ENCODE measurements at regions not wholly inside any gene's neighbourhood (a gene's known extent, or its start where the extent isn't known, plus 50 kb on each side); places are given as distances from the start of the nearest gene placed in this dataset.
A peak's percentile ranks its signal among the peaks of the same experiment; 100 is the strongest.

- Histone ChIP-seq H3K36me3 (ENCODE audit: control insufficient read depth, insufficient read depth, low read length) (no peaks in the 10 kb centered on the region), H3K4me1 (ENCODE audit: control insufficient read depth, insufficient read depth, low read length) (no peaks in the 10 kb centered on the region), H3K4me3 (ENCODE audit: low read depth, low read length) (no peak overlapping the region), H3K27me3 (ENCODE audit: control insufficient read depth, insufficient read depth, low read length) (no peaks in the 10 kb centered on the region), H3K9me3 (ENCODE audit: control insufficient read depth, insufficient read depth, low read length) (peaks cover 1% of the 10 kb centered on the region), H3K27ac (ENCODE audit: low read depth, low read length) (no peak overlapping the region)
- 71% methylated on average over 1 of the region's 2 CpGs for WGBS (ENCODE audit: insufficient coverage)
- DNase-seq (ENCODE audit: low read depth in 4 of 6, low spot score in 6 of 6): no peak
These were observed 638.9 kb downstream of the SMARCA1 start for GRCh38 chrX:128884430-128884829.

- H3K27ac ChIP-seq (ENCODE audit: low read depth, low read length): no peak overlapping the region
- no peaks in the 10 kb centered on the region for H3K36me3 ChIP-seq (ENCODE audit: control insufficient read depth, insufficient read depth, low read length)
- H3K9me3 ChIP-seq (ENCODE audit: control insufficient read depth, insufficient read depth, low read length): peaks cover 1% of the 10 kb centered on the region
- no peaks in the 10 kb centered on the region for H3K27me3 ChIP-seq (ENCODE audit: control insufficient read depth, insufficient read depth, low read length)
- DNase-seq (ENCODE audit: low read depth in 4 of 6, low spot score in 6 of 6): no peak
- H3K4me3 ChIP-seq (ENCODE audit: low read depth, low read length): no peak overlapping the region
- H3K4me1 ChIP-seq (ENCODE audit: control insufficient read depth, insufficient read depth, low read length): no peaks in the 10 kb centered on the region
- no CpG with 5 or more reads among the region's 3 CpGs for WGBS (ENCODE audit: insufficient coverage)
These were observed 639.6 kb downstream of the SMARCA1 start for GRCh38 chrX:128883650-128884049.

GRCh38 chrX:128870361-128870760 is 652.9 kb downstream of the SMARCA1 start:
- Histone ChIP-seq H3K9me3 (ENCODE audit: control insufficient read depth, insufficient read depth, low read length) (no peaks in the 10 kb centered on the region), H3K4me3 (ENCODE audit: low read depth, low read length) (no peak overlapping the region), H3K4me1 (ENCODE audit: control insufficient read depth, insufficient read depth, low read length) (no peaks in the 10 kb centered on the region), H3K36me3 (ENCODE audit: control insufficient read depth, insufficient read depth, low read length) (no peaks in the 10 kb centered on the region), H3K27ac (ENCODE audit: low read depth, low read length) (no peak overlapping the region), H3K27me3 (ENCODE audit: control insufficient read depth, insufficient read depth, low read length) (no peaks in the 10 kb centered on the region)
- no peak for DNase-seq (ENCODE audit: low read depth in 4 of 6, low spot score in 6 of 6)

- Histone ChIP-seq H3K9me3 (ENCODE audit: control insufficient read depth, insufficient read depth, low read length) (no peaks in the 10 kb centered on the region), H3K36me3 (ENCODE audit: control insufficient read depth, insufficient read depth, low read length) (no peaks in the 10 kb centered on the region), H3K27me3 (ENCODE audit: control insufficient read depth, insufficient read depth, low read length) (no peaks in the 10 kb centered on the region), H3K27ac (ENCODE audit: low read depth, low read length) (no peak overlapping the region), H3K4me1 (ENCODE audit: control insufficient read depth, insufficient read depth, low read length) (no peaks in the 10 kb centered on the region), H3K4me3 (ENCODE audit: low read depth, low read length) (no peak overlapping the region)
- DNase-seq (ENCODE audit: low read depth in 4 of 6, low spot score in 6 of 6): peak in 1 of 6 donors; percentile 5
- WGBS (ENCODE audit: insufficient coverage): no CpG with 5 or more reads among the region's 2 CpGs
These were observed 660.7 kb downstream of the SMARCA1 start for GRCh38 chrX:128862557-128862956.

GRCh38 chrX:128848374-128848773 is 674.9 kb downstream of the SMARCA1 start:
- WGBS (ENCODE audit: insufficient coverage): 43% methylated on average over 1 of the region's 3 CpGs
- Histone ChIP-seq H3K27ac (ENCODE audit: low read depth, low read length) (no peak overlapping the region), H3K4me1 (ENCODE audit: control insufficient read depth, insufficient read depth, low read length) (no peaks in the 10 kb centered on the region), H3K9me3 (ENCODE audit: control insufficient read depth, insufficient read depth, low read length) (no peaks in the 10 kb centered on the region), H3K4me3 (ENCODE audit: low read depth, low read length) (no peak overlapping the region), H3K36me3 (ENCODE audit: control insufficient read depth, insufficient read depth, low read length) (no peaks in the 10 kb centered on the region), H3K27me3 (ENCODE audit: control insufficient read depth, insufficient read depth, low read length) (no peaks in the 10 kb centered on the region)
- DNase-seq (ENCODE audit: low read depth in 4 of 6, low spot score in 6 of 6): peak in 1 of 6 donors; percentile 10

GRCh38 chrX:128846385-128846784 is 676.9 kb downstream of the SMARCA1 start:
- Histone ChIP-seq H3K4me1 (ENCODE audit: control insufficient read depth, insufficient read depth, low read length) (no peaks in the 10 kb centered on the region), H3K36me3 (ENCODE audit: control insufficient read depth, insufficient read depth, low read length) (no peaks in the 10 kb centered on the region), H3K9me3 (ENCODE audit: control insufficient read depth, insufficient read depth, low read length) (no peaks in the 10 kb centered on the region), H3K27ac (ENCODE audit: low read depth, low read length) (no peak overlapping the region), H3K27me3 (ENCODE audit: control insufficient read depth, insufficient read depth, low read length) (no peaks in the 10 kb centered on the region), H3K4me3 (ENCODE audit: low read depth, low read length) (no peak overlapping the region)
- DNase-seq (ENCODE audit: low read depth in 4 of 6, low spot score in 6 of 6): no peak
- WGBS (ENCODE audit: insufficient coverage): no CpG with 5 or more reads among the region's 3 CpGs

GRCh38 chrX:128818690-128819089 is 704.6 kb downstream of the SMARCA1 start:
- no CpG with 5 or more reads among the region's 5 CpGs for WGBS (ENCODE audit: insufficient coverage)

GRCh38 chrX:128816919-128817318 is 706.4 kb downstream of the SMARCA1 start:
- Histone ChIP-seq H3K4me1 (ENCODE audit: control insufficient read depth, insufficient read depth, low read length) (no peaks in the 10 kb centered on the region), H3K27me3 (ENCODE audit: control insufficient read depth, insufficient read depth, low read length) (no peaks in the 10 kb centered on the region), H3K27ac (ENCODE audit: low read depth, low read length) (no peak overlapping the region), H3K9me3 (ENCODE audit: control insufficient read depth, insufficient read depth, low read length) (no peaks in the 10 kb centered on the region), H3K36me3 (ENCODE audit: control insufficient read depth, insufficient read depth, low read length) (no peaks in the 10 kb centered on the region), H3K4me3 (ENCODE audit: low read depth, low read length) (no peak overlapping the region)
- no peak for DNase-seq (ENCODE audit: low read depth in 4 of 6, low spot score in 6 of 6)
- WGBS (ENCODE audit: insufficient coverage): no CpG with 5 or more reads among the region's 3 CpGs

More at GRCh38 chrX:128818690-128819089, 704.6 kb downstream of the SMARCA1 start:
- Histone ChIP-seq H3K4me1 (ENCODE audit: control insufficient read depth, insufficient read depth, low read length) (no peaks in the 10 kb centered on the region), H3K9me3 (ENCODE audit: control insufficient read depth, insufficient read depth, low read length) (no peaks in the 10 kb centered on the region), H3K36me3 (ENCODE audit: control insufficient read depth, insufficient read depth, low read length) (no peaks in the 10 kb centered on the region), H3K27ac (ENCODE audit: low read depth, low read length) (no peak overlapping the region), H3K27me3 (ENCODE audit: control insufficient read depth, insufficient read depth, low read length) (no peaks in the 10 kb centered on the region), H3K4me3 (ENCODE audit: low read depth, low read length) (no peak overlapping the region)
- DNase-seq (ENCODE audit: low read depth in 4 of 6, low spot score in 6 of 6): no peak

- H3K27ac ChIP-seq (ENCODE audit: low read depth, low read length): no peak overlapping the region
- WGBS (ENCODE audit: insufficient coverage): 82% methylated on average over 3 of the region's 3 CpGs
These were observed 715.9 kb downstream of the SMARCA1 start for GRCh38 chrX:128807367-128807766.

GRCh38 chrX:128805236-128805635 is 718.1 kb downstream of the SMARCA1 start:
- no peaks in the 10 kb centered on the region for H3K4me1 ChIP-seq (ENCODE audit: control insufficient read depth, insufficient read depth, low read length)
- no peaks in the 10 kb centered on the region for H3K9me3 ChIP-seq (ENCODE audit: control insufficient read depth, insufficient read depth, low read length)
- H3K36me3 ChIP-seq (ENCODE audit: control insufficient read depth, insufficient read depth, low read length): no peaks in the 10 kb centered on the region
- H3K4me3 ChIP-seq (ENCODE audit: low read depth, low read length): no peak overlapping the region
- 68% methylated on average over 2 of the region's 2 CpGs for WGBS (ENCODE audit: insufficient coverage)
- no peak for DNase-seq (ENCODE audit: low read depth in 4 of 6, low spot score in 6 of 6)
- H3K27me3 ChIP-seq (ENCODE audit: control insufficient read depth, insufficient read depth, low read length): no peaks in the 10 kb centered on the region
- no peak overlapping the region for H3K27ac ChIP-seq (ENCODE audit: low read depth, low read length)

More at GRCh38 chrX:128807367-128807766, 715.9 kb downstream of the SMARCA1 start:
- Histone ChIP-seq H3K36me3 (ENCODE audit: control insufficient read depth, insufficient read depth, low read length) (no peaks in the 10 kb centered on the region), H3K4me3 (ENCODE audit: low read depth, low read length) (no peak overlapping the region), H3K4me1 (ENCODE audit: control insufficient read depth, insufficient read depth, low read length) (no peaks in the 10 kb centered on the region), H3K9me3 (ENCODE audit: control insufficient read depth, insufficient read depth, low read length) (no peaks in the 10 kb centered on the region), H3K27me3 (ENCODE audit: control insufficient read depth, insufficient read depth, low read length) (no peaks in the 10 kb centered on the region)
- DNase-seq (ENCODE audit: low read depth in 4 of 6, low spot score in 6 of 6): no peak
